ENCODE measurements at regions not wholly inside any gene's neighbourhood (a gene's known extent, or its start where the extent isn't known, plus 50 kb on each side); places are given as distances from the start of the nearest gene placed in this dataset.

DNA sequence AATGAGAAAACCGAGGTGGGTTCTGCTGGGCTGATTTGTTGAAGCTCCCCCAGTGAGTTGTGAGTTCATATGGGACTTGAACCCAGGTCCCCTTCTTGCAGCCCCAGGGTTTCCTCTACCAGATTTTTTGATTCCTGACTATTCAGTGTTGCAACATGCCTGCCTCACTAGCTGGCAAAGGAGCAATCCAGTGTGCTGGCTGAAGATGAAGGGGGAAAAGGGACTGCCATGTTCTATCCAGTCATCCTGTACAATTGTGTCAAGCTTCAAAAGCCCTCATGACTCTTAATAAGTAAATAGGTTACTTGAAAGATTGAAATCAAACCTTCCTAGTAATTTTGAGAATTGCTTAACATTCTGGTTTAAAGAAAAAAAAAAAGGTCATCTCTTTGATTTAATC is 211.5 kb upstream of the TP63 start:
- no peak for TF ChIP-seq ATF1 (CRISPR knock-in tag; IDR thresholded peaks at IDR 0.05)
- no peak for TF ChIP-seq ATF1 (tag; IDR thresholded peaks at IDR 0.05)
- TF ChIP-seq CEBPB (tag; IDR thresholded peaks at IDR 0.05): no peak
- no peak for TF ChIP-seq SPI1 (IDR thresholded peaks at IDR 0.05; ENCODE audit: borderline replicate concordance, low read depth, low read length)
- TF ChIP-seq CTCF (IDR thresholded peaks at IDR 0.05 in 2 of 3, conservative IDR thresholded peaks at IDR 0.05 in 1 of 3; ENCODE audit: insufficient read depth in 2 of 3, low read depth in 1 of 3, low read length in 3 of 3): no peak

Data from K562 (cell line).